ENCODE measurements at regions not wholly inside any gene's neighbourhood (a gene's known extent, or its start where the extent isn't known, plus 50 kb on each side); places are given as distances from the start of the nearest gene placed in this dataset.

GRCh38 chr17:77403854-77404253 lies 263.1 kb downstream of the SEC14L1 start:
- Histone ChIP-seq H3K4me1 (ENCODE audit: control insufficient read depth in 4 of 4, insufficient read depth in 4 of 4, low read length in 3 of 4) (peaks cover 0 to 15% (median 4%) of the 10 kb centered on the region in 4 donors), H3K27ac (ENCODE audit: low read depth in 1 of 2, low read length in 2 of 2) (no peak overlapping the region)

More at GRCh38 chr17:77403854-77404253, 263.1 kb downstream of the SEC14L1 start:
- DNase-seq (ENCODE audit: low spot score), result no peak
- Histone ChIP-seq H3K4me3 (ENCODE audit: low read depth in 1 of 3, low read length in 3 of 3) (no peak overlapping the region), H3K36me3 (ENCODE audit: control insufficient read depth in 4 of 4, insufficient read depth in 3 of 4, low read depth in 1 of 4, low read length in 3 of 4) (peaks cover 0 to 19% (median 6%) of the 10 kb centered on the region in 4 donors), H3K9me3 (ENCODE audit: control insufficient read depth in 4 of 4, low read length in 3 of 4) (no peaks in the 10 kb centered on the region), H3K27me3 (ENCODE audit: control insufficient read depth in 4 of 4, insufficient read depth in 4 of 4, low read length in 3 of 4) (no peaks in the 10 kb centered on the region), H3K9ac (ENCODE audit: low read depth in 1 of 2, low read length in 2 of 2) (no peak overlapping the region)
- TF ChIP-seq RAD21 (IDR thresholded peaks at IDR 0.05) (no peak), CTCF (IDR thresholded peaks at IDR 0.05; ENCODE audit: low read depth, low read length, missing input control) (no peak), RXRA (IDR thresholded peaks at IDR 0.05) (no peak), FOXA1 (IDR thresholded peaks at IDR 0.05) (no peak), MAX (IDR thresholded peaks at IDR 0.05) (no peak), NR2F2 (IDR thresholded peaks at IDR 0.05) (no peak), EGR1 (IDR thresholded peaks at IDR 0.05; ENCODE audit: low read depth in 2 of 2) (no peak), REST (IDR thresholded peaks at IDR 0.05) (no peak), GABPA (IDR thresholded peaks at IDR 0.05 in 1 of 2, conservative IDR thresholded peaks at IDR 0.05 in 1 of 2) (no peak), HNF4A (conservative IDR thresholded peaks at IDR 0.05) (no peak), YY1 (IDR thresholded peaks at IDR 0.05) (no peak), SP1 (IDR thresholded peaks at IDR 0.05) (no peak), FOXA2 (IDR thresholded peaks at IDR 0.05) (no peak), ZBTB33 (IDR thresholded peaks at IDR 0.05) (no peak), TAF1 (conservative IDR thresholded peaks at IDR 0.05) (no peak), ATF3 (IDR thresholded peaks at IDR 0.05) (no peak), JUND (IDR thresholded peaks at IDR 0.05) (no peak), HNF4G (IDR thresholded peaks at IDR 0.05) (no peak)
- WGBS, result 88% methylated on average over 9 of the region's 9 CpGs

Data from liver (tissue), 8 donors.